HG03095 (cell line): ENCODE measurements at regions not wholly inside any gene's neighbourhood (a gene's known extent, or its start where the extent isn't known, plus 50 kb on each side); places are given as distances from the start of the nearest gene placed in this dataset.

Experiments used
- ATAC-seq: cut with Tn5 transposase; IDR thresholded peaks from one replicate; pipeline ENCODE4 v1.9.1; 2021; ENCODE audit warnings: moderate library complexity; ENCODE audit not compliant: unreplicated experiment

- no peak for ATAC-seq
These were observed 146.9 kb upstream of the MRPS30 start for GRCh38 chr5:44661851-44662250.

GRCh38 chr5:44660251-44660650 lies 148.5 kb upstream of the MRPS30 start:
- no peak for ATAC-seq

DNA sequence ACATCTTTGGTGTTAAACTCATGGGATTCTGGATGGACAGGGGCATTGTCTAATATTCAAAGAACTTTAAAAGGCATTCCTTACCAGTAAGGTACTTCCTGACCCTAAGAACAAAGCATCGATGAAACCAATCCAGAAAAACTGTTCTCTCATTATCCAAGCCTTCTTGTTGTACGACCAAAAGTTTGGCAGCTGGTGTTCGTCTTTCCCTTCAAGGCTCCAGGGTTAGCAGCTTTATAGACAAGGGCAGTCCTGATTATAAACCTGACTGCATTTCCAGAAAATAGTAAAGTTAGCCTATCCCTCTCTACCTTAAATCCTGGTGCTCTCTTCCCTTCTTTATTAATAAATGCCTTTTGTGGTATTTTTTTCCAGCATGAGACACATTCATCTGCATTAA lies 149.4 kb upstream of the MRPS30 start:
- ATAC-seq = no peak

- ATAC-seq = no peak
These were observed 156.1 kb upstream of the MRPS30 start for GRCh38 chr5:44652674-44653073.

- no peak for ATAC-seq
These were observed 162.7 kb upstream of the MRPS30 start for GRCh38 chr5:44646016-44646415.

DNA sequence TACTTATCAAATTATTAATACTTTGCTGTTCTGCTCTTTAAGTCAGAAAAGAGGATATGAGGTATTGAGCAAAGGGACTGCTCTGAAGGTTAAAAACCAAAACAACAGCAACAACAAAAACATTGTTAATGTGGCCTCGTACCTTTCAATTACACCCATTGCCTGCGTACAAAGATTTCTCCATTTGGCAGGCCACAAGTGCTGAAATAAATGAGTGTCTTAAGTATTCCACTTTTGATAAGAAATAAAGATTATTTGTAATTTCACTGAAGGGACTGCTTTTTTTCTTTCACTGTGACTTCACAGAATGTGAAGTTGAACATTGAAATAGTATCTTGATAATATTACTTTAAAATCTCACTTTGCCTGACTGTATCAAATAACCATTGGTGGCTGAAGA lies 163.2 kb upstream of the MRPS30 start:
- ATAC-seq = no peak

- ATAC-seq = no peak
These were observed 164.1 kb upstream of the MRPS30 start for GRCh38 chr5:44644628-44645027.

GRCh38 chr5:44641820-44642219 lies 166.9 kb upstream of the MRPS30 start:
- ATAC-seq = no peak

DNA sequence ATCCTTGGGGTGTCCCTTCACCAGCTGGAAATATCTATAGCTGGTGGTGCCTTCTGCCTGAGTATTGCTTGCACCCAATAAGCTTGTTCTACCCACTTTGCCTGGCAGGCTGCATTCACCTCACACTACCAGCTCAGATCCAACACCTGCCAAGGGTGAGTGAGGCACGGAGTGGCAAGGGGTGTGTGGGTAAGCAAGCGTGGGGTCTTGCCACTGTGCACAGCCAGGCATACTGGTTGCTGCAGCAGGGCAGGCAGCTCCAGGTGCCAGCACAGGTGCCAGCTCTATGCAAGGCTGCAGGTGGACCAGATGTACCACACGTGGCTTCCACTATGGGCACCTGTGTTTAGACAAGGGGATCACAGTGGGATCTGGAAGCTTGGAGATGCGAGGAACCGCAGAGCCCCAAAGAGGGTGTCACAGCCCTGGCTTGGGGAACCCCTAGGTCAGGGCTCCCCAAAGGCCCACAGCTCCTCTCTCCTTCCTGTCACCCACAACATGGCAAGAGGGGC lies 167.7 kb upstream of the MRPS30 start:
- no peak for ATAC-seq

- no peak for ATAC-seq
These were observed 170.6 kb upstream of the MRPS30 start for GRCh38 chr5:44637916-44638869.

DNA sequence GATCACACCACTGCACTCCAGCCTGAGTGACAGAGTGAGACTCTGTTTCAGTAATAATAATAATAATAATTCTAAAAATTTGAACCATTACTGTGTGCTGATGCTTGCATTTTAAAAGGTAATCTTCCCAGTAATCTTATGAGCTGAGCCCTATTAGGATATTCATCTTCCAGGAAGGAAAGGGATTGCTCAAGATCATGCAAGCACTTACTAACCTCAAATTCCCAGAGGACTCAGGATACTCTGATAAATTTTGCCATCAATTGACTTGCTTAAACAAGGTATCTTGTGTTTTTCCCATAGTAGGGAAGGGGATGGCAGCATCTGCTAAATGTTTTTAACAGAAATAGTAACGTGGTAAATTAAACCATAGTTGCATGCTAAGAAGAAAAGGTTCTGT lies 176.4 kb upstream of the MRPS30 start:
- ATAC-seq = no peak

GRCh38 chr5:44626846-44627245 lies 181.9 kb upstream of the MRPS30 start:
- ATAC-seq = no peak

GRCh38 chr5:44622331-44622730 lies 186.4 kb upstream of the MRPS30 start:
- ATAC-seq = no peak

DNA sequence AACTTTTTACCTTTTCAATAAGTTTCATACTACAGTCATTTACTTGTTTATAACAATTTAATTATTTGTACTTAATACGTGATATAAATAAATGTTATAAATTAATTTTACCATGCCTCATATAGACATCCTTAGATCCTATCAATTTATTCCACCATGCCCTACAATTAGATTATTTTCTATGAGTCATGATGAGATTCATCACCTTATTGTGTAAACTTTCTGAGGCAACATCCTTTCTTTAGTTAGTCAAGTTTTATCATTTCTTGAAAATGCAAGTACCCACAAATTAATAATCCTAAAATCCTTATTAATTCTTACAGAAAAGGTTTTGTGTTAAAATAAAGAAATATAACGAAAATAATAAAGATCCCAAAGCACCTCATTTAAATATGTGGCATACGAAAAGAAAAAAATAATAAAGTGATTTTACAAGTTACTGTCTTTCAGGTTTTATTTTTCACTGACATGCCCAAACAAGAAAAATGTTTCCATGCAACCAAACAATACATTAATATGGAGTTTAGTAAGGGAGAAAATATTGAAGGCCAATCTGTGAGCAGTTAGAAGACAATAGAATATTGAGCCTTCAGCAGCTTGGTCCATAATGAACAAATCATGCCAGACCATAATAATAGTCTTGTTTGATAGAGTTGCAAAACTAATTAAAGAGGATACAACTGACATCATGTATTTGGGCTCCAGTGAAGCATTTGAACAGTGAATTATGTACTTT lies 188.7 kb upstream of the MRPS30 start:
- ATAC-seq = no peak

DNA sequence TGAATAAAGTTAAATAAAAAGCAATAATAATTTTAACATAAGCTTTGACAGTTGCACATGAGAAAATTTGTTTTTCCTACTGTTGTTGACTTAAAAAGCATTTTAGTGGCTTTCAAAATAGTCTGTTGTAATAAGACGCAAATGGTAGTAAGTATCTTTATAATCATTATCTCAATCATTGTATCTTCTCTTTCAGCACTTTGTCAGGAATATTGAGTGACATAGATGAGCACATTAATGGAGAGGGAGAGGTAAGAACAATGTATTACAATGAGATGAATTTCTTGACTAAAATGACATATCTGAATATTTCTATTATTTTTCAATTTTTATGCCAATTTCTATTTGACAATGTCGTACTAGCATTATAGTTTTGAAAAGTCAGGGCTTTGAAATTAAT lies 193.9 kb upstream of the MRPS30 start:
- no peak for ATAC-seq

DNA sequence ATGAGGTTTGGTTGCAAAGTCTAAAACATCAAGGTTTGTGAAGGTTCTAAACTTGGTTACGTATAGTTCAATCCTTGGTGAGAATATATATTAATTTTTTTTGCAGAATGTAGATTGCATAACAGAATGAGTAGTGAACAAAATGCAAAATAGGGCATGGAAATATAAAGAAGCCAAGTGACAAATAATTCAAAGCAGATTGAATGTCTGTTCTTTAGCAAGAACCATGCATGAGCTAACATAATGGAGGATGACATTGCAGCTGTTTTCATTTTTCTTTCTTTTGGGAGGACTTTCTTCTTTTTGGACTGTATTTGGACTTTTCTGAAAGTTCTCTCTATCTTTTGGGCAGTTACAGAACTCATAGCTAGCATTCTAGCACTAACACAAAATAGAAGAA lies 194.8 kb upstream of the MRPS30 start:
- no peak for ATAC-seq

- no peak for ATAC-seq
These were observed 202.8 kb upstream of the MRPS30 start for GRCh38 chr5:44605926-44606325.

DNA sequence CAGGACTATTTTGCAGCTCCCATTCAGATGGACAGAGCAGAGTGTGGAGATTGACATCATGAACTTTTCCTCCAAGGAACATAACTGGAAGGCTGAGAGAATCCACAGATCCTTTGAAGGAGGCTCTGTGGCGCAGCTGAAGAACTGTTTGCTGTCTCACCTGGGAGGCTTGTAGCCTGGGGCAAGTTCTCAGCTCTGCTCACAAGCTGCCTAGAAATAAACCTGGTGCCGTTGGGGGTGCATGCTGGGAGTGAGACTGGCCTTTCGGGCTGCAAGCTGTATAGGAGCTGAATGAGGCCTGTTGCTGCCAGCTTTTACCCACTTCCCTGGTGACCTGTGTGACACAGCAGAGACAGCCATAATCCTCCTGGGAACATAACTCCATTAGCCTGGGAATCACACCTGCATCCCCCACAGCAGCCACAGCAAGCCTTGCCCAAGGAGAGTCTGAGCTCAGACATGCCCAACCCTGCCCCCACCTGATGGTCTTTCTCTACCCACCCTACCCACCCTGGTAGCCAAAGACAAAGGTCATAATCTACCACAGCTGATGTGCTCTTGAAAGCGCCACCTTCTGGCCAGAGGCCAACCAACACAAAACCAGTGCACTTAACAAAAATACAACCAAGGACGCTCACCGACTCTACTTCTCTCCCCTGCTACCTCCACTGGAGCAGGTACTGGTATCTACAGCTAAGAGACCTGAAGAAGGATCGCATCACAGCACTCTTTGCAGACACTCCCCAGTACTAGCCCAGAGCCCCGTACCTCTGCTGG lies 205.1 kb upstream of the MRPS30 start:
- ATAC-seq = no peak

DNA sequence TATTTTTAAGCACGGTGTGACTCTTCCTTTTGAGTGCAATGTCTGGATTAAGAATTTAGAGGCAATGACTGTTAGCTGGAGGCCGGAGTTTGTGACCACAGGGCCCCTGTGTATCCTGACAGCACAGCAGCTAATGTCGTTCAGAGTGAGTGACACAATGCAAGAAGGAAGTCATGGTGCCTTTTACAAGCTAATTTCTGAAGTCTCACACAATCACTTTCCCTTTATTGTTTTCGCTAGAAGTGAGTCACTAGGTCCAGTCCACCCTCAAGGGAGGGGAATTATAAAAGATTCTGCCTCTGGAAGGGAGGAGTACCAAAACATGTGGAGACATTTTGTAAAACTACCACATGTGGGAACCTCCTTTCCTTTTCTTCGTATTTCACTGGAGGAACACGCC lies 185.5 kb upstream of the FGF10 start:
- ATAC-seq = no peak

DNA sequence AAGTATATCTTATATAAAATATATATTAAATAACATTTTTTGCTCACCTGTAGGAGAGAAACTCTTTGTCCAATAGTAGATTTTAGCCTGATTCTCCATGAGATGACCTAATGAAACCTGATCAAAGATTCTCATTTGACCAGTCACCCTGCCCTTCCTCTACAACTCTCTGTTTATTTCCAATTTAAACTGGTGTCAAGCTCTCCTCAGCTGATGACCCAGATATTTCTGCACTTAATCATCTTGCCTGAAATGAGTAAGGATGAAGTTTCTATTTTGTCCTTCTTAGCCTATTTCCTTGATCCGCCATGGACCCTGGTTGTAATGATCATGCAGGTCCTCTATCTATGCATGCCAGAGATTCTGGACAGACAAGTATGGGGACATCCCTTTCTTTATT lies 179.3 kb upstream of the FGF10 start:
- ATAC-seq = no peak

GRCh38 chr5:44565902-44566301 lies 176.7 kb upstream of the FGF10 start:
- no peak for ATAC-seq
